Liver (tissue), 3 donors: ENCODE measurements at regions not wholly inside any gene's neighbourhood (a gene's known extent, or its start where the extent isn't known, plus 50 kb on each side); places are given as distances from the start of the nearest gene placed in this dataset.

ENCODE experiments used
- GABPA ChIP-seq, 2 donors: IDR thresholded peaks in 1 of 2; conservative IDR thresholded peaks in 1 of 2; 2 replicates each; pipeline ENCODE4 v1.6.1; 2016; ENCODE audit warnings: antibody characterized with exemption in 2 of 2, mild to moderate bottlenecking in 1 of 2, moderate library complexity in 1 of 2
- MAX ChIP-seq: IDR thresholded peaks from 2 replicates; pipeline ENCODE4 v1.6.1; 2016; ENCODE audit warnings: antibody characterized with exemption
- RAD21 ChIP-seq, 2 donors: IDR thresholded peaks; 2 replicates each; pipeline ENCODE4 v1.6.1; 2016; ENCODE audit warnings: antibody characterized with exemption in 2 of 2, mild to moderate bottlenecking in 2 of 2
- SP1 ChIP-seq: IDR thresholded peaks from 2 replicates; pipeline ENCODE4 v1.6.1; 2018; ENCODE audit warnings: antibody characterized with exemption, mild to moderate bottlenecking
- TAF1 ChIP-seq: conservative IDR thresholded peaks from 2 replicates; pipeline ENCODE4 v1.6.1; 2016; ENCODE audit warnings: antibody characterized with exemption, mild to moderate bottlenecking
- YY1 ChIP-seq: IDR thresholded peaks from 2 replicates; pipeline ENCODE4 v1.6.1; 2016; ENCODE audit warnings: antibody characterized with exemption, mild to moderate bottlenecking
- ZBTB33 ChIP-seq: IDR thresholded peaks from 2 replicates; pipeline ENCODE4 v1.6.1; 2016; ENCODE audit warnings: antibody characterized with exemption
- TF ChIP-seq, protein P1 (sequence below): fragments of 150-350 bp; IDR thresholded peaks from 2 replicates; pipeline ENCODE4 v1.5.1; 2017; ENCODE audit warnings: improper control_type of control experiment, low read depth, low read length; ENCODE audit not compliant: missing input control
- TF ChIP-seq, protein P2 (sequence below): IDR thresholded peaks from 2 replicates; pipeline ENCODE4 v1.6.1; 2016; ENCODE audit warnings: antibody characterized with exemption, mild to moderate bottlenecking
- donor health status: healthy.
- donor health status: healthy.

- TF ChIP-seq YY1: no peak
- TF ChIP-seq, protein P1, sequence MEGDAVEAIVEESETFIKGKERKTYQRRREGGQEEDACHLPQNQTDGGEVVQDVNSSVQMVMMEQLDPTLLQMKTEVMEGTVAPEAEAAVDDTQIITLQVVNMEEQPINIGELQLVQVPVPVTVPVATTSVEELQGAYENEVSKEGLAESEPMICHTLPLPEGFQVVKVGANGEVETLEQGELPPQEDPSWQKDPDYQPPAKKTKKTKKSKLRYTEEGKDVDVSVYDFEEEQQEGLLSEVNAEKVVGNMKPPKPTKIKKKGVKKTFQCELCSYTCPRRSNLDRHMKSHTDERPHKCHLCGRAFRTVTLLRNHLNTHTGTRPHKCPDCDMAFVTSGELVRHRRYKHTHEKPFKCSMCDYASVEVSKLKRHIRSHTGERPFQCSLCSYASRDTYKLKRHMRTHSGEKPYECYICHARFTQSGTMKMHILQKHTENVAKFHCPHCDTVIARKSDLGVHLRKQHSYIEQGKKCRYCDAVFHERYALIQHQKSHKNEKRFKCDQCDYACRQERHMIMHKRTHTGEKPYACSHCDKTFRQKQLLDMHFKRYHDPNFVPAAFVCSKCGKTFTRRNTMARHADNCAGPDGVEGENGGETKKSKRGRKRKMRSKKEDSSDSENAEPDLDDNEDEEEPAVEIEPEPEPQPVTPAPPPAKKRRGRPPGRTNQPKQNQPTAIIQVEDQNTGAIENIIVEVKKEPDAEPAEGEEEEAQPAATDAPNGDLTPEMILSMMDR: no peak
- TF ChIP-seq GABPA (IDR thresholded peaks at IDR 0.05 in 1 of 2, conservative IDR thresholded peaks at IDR 0.05 in 1 of 2): no peak
- TF ChIP-seq, protein P2, sequence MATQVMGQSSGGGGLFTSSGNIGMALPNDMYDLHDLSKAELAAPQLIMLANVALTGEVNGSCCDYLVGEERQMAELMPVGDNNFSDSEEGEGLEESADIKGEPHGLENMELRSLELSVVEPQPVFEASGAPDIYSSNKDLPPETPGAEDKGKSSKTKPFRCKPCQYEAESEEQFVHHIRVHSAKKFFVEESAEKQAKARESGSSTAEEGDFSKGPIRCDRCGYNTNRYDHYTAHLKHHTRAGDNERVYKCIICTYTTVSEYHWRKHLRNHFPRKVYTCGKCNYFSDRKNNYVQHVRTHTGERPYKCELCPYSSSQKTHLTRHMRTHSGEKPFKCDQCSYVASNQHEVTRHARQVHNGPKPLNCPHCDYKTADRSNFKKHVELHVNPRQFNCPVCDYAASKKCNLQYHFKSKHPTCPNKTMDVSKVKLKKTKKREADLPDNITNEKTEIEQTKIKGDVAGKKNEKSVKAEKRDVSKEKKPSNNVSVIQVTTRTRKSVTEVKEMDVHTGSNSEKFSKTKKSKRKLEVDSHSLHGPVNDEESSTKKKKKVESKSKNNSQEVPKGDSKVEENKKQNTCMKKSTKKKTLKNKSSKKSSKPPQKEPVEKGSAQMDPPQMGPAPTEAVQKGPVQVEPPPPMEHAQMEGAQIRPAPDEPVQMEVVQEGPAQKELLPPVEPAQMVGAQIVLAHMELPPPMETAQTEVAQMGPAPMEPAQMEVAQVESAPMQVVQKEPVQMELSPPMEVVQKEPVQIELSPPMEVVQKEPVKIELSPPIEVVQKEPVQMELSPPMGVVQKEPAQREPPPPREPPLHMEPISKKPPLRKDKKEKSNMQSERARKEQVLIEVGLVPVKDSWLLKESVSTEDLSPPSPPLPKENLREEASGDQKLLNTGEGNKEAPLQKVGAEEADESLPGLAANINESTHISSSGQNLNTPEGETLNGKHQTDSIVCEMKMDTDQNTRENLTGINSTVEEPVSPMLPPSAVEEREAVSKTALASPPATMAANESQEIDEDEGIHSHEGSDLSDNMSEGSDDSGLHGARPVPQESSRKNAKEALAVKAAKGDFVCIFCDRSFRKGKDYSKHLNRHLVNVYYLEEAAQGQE: no peak
- TF ChIP-seq RAD21 (IDR thresholded peaks at IDR 0.05): no peak
- no peak for TF ChIP-seq TAF1
- no peak for TF ChIP-seq SP1
- TF ChIP-seq ZBTB33: no peak
- no peak for TF ChIP-seq MAX
These were observed 311.3 kb downstream of the KLF5 start for GRCh38 chr13:73370066-73370465.
